ENCODE measurements at regions not wholly inside any gene's neighbourhood (a gene's known extent, or its start where the extent isn't known, plus 50 kb on each side); places are given as distances from the start of the nearest gene placed in this dataset.

- ChIA-PET CTCF (no interaction called here), POLR2A (ENCODE audit: low non-redundant PET) (no interaction called here)
- intact Hi-C loops (cut with micrococcal nuclease; ENCODE audit: unreplicated experiment) = no loop called here
- DNase-seq (ENCODE audit: low spot score) = no peak
- Histone ChIP-seq H3K27me3 (replicated peaks; ENCODE audit: insufficient read depth, low read depth, low read length, poor library complexity) (no peaks in the 10 kb centered on the region), H3K27ac (ENCODE audit: low read depth, low read length, poor library complexity, severe bottlenecking) (no peak overlapping the region), H3K4me1 (ENCODE audit: insufficient read depth, low read length, poor library complexity, severe bottlenecking) (no peaks in the 10 kb centered on the region), H3K36me3 (ENCODE audit: insufficient read depth, low read length, poor library complexity, severe bottlenecking) (no peaks in the 10 kb centered on the region), H3K4me3 (ENCODE audit: low read depth, low read length, poor library complexity, severe bottlenecking) (no peak overlapping the region), H3K9me3 (ENCODE audit: low read depth, low read length, poor library complexity, severe bottlenecking) (no peaks in the 10 kb centered on the region)
- BruUV-seq (replicated peaks) = no TSS peak
- TF ChIP-seq EZH2 (IDR thresholded peaks at IDR 0.05; ENCODE audit: borderline replicate concordance, low read depth, low read length, poor library complexity, severe bottlenecking) (no peak), CTCF (conservative IDR thresholded peaks at IDR 0.05; ENCODE audit: low read depth, low read length) (no peak)
These were observed 623.4 kb downstream of the PCDH17 start for GRCh38 chr13:58254943-58255342.

DNA sequence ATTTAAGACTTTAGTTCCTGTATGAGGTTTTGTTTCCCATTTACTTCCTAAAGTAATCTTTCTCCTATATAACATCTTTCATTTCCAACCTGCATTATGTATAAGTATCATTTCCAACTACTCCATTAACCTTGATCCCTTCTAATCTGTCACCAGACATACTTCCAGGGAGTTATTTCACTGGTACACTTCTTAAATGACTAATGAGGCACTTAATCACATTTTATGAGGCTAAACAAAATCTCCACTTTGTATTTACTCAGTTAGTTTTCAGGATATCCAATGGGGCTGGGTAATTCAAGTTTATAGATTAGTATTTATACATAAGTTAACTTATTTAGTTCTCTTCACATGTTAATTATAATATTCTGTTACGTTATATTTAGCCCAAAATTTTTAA is 634.7 kb downstream of the PCDH17 start:
- intact Hi-C loops (cut with micrococcal nuclease; ENCODE audit: unreplicated experiment) = no loop called here
- POLR2A ChIA-PET (ENCODE audit: low non-redundant PET) = no interaction called here
- peak; percentile 1 for DNase-seq (ENCODE audit: low spot score)
- CTCF ChIA-PET = no interaction called here
- H3K36me3 ChIP-seq (ENCODE audit: insufficient read depth, low read length, poor library complexity, severe bottlenecking) = no peaks in the 10 kb centered on the region
- H3K4me3 ChIP-seq (ENCODE audit: low read depth, low read length, poor library complexity, severe bottlenecking) = no peak overlapping the region
- BruUV-seq (replicated peaks) = no TSS peak
- TF ChIP-seq EZH2 (IDR thresholded peaks at IDR 0.05; ENCODE audit: borderline replicate concordance, low read depth, low read length, poor library complexity, severe bottlenecking) (no peak), CTCF (conservative IDR thresholded peaks at IDR 0.05; ENCODE audit: low read depth, low read length) (no peak)
- no peaks in the 10 kb centered on the region for H3K4me1 ChIP-seq (ENCODE audit: insufficient read depth, low read length, poor library complexity, severe bottlenecking)
- no peak overlapping the region for H3K27ac ChIP-seq (ENCODE audit: low read depth, low read length, poor library complexity, severe bottlenecking)
- no peaks in the 10 kb centered on the region for H3K9me3 ChIP-seq (ENCODE audit: low read depth, low read length, poor library complexity, severe bottlenecking)
- no peaks in the 10 kb centered on the region for H3K27me3 ChIP-seq (replicated peaks; ENCODE audit: insufficient read depth, low read depth, low read length, poor library complexity)

GRCh38 chr13:58298556-58299135 is 667.1 kb downstream of the PCDH17 start:
- H3K27me3 ChIP-seq (replicated peaks; ENCODE audit: insufficient read depth, low read depth, low read length, poor library complexity) = no peaks in the 10 kb centered on the region
- H3K27ac ChIP-seq (ENCODE audit: low read depth, low read length, poor library complexity, severe bottlenecking) = no peak overlapping the region
- no peaks in the 10 kb centered on the region for H3K9me3 ChIP-seq (ENCODE audit: low read depth, low read length, poor library complexity, severe bottlenecking)
- H3K4me1 ChIP-seq (ENCODE audit: insufficient read depth, low read length, poor library complexity, severe bottlenecking) = peaks cover 5% of the 10 kb centered on the region
- no peak for DNase-seq (ENCODE audit: low spot score)
- BruUV-seq (replicated peaks) = no TSS peak
- POLR2A ChIA-PET (ENCODE audit: low non-redundant PET) = no interaction called here
- intact Hi-C loops (cut with micrococcal nuclease; ENCODE audit: unreplicated experiment) = no loop called here
- TF ChIP-seq CTCF (conservative IDR thresholded peaks at IDR 0.05; ENCODE audit: low read depth, low read length) (no peak), EZH2 (IDR thresholded peaks at IDR 0.05; ENCODE audit: borderline replicate concordance, low read depth, low read length, poor library complexity, severe bottlenecking) (no peak)
- H3K36me3 ChIP-seq (ENCODE audit: insufficient read depth, low read length, poor library complexity, severe bottlenecking) = no peaks in the 10 kb centered on the region
- CTCF ChIA-PET = no interaction called here
- no peak overlapping the region for H3K4me3 ChIP-seq (ENCODE audit: low read depth, low read length, poor library complexity, severe bottlenecking)

All from A673 (cell line).